Fibroblast of villous mesenchyme (primary cell): ENCODE measurements at regions not wholly inside any gene's neighbourhood (a gene's known extent, or its start where the extent isn't known, plus 50 kb on each side); places are given as distances from the start of the nearest gene placed in this dataset.

Experiments used
- DNase-seq: peaks from one replicate; pipeline ENCODE4 v3.0.0-alpha.2; 2010; ENCODE audit warnings: low read depth
- H3K4me3 ChIP-seq: 2 replicates; pipeline ENCODE4 v1.5.1; 2011; ENCODE audit warnings: low read depth, mild to moderate bottlenecking, low read length
- CTCF ChIP-seq: IDR thresholded peaks from 2 replicates; pipeline ENCODE4 v1.5.1; 2012; ENCODE audit warnings: low read depth, mild to moderate bottlenecking, low read length; ENCODE audit not compliant: insufficient read depth

GRCh38 chr22:34437140-34437539, 516.9 kb upstream of the LARGE1 start:
- DNase-seq, result no peak
- no peak for TF ChIP-seq CTCF
- no peak overlapping the region for H3K4me3 ChIP-seq

- DNase-seq, result no peak
These were observed 534.3 kb upstream of the LARGE1 start for GRCh38 chr22:34454598-34454997.

GRCh38 chr22:34462795-34463194, 542.5 kb upstream of the LARGE1 start:
- H3K4me3 ChIP-seq, result no peak overlapping the region
- DNase-seq, result no peak
- no peak for TF ChIP-seq CTCF

More at GRCh38 chr22:34454598-34454997, 534.3 kb upstream of the LARGE1 start:
- H3K4me3 ChIP-seq, result no peak overlapping the region
- TF ChIP-seq CTCF, result no peak

GRCh38 chr22:34475886-34476285, 555.6 kb upstream of the LARGE1 start:
- H3K4me3 ChIP-seq, result no peak overlapping the region
- DNase-seq, result no peak
- no peak for TF ChIP-seq CTCF

GRCh38 chr22:34476762-34477161, 556.5 kb upstream of the LARGE1 start:
- DNase-seq, result no peak
- no peak for TF ChIP-seq CTCF
- H3K4me3 ChIP-seq, result no peak overlapping the region

GRCh38 chr22:34481090-34481489, 560.8 kb upstream of the LARGE1 start:
- no peak for DNase-seq
- no peak for TF ChIP-seq CTCF
- H3K4me3 ChIP-seq, result no peak overlapping the region

GRCh38 chr22:34486381-34486780, 566.1 kb upstream of the LARGE1 start:
- no peak for DNase-seq
- no peak for TF ChIP-seq CTCF
- H3K4me3 ChIP-seq, result no peak overlapping the region
